Activated CD8-positive, alpha-beta memory T cell treated with anti-CD3 and anti-CD28 coated beads, Interleukin-2, amount 50 U/mL, for 24 hours (primary cell): ENCODE measurements at regions not wholly inside any gene's neighbourhood (a gene's known extent, or its start where the extent isn't known, plus 50 kb on each side); places are given as distances from the start of the nearest gene placed in this dataset.

Experiments used
- DNase-seq: peaks from one replicate; pipeline ENCODE4 v3.0.0-alpha.2; 2020; ENCODE audit errors: extremely low read depth

GRCh38 chr2:48140586-48140985 is 173.9 kb upstream of the FOXN2 start:
- DNase-seq: no peak

- no peak for DNase-seq
Observed at GRCh38 chr2:48144777-48145176, 169.7 kb upstream of the FOXN2 start.

DNA sequence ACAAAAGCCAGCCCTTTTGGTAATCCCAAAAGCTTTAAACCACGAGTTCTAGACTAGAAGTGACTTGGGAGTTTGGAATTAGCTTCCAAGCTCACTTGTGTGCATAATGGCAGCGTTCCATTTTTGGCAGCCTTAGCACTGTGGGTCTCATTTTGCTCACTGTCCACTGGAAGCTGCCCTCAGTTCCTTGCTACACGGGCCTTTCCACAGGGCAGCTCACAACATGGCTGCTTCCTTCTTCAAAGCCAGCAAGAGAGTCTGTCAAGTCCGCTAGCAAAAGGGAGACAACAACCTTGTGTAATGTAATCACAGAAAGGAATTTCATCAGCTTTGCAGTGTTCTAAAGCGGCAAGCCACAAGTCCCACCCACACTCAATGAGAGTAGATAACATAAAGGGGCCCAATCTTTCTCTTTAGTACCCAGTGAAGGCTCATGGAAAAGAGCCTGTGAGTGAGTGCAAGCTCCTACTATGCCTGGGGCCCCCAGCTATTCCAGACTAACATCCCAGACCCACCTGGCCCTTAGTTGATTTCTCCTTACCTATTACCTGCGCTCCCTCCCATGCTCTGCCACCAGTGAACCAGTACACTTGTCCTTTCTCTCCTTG is 168.5 kb upstream of the FOXN2 start:
- DNase-seq: no peak

DNA sequence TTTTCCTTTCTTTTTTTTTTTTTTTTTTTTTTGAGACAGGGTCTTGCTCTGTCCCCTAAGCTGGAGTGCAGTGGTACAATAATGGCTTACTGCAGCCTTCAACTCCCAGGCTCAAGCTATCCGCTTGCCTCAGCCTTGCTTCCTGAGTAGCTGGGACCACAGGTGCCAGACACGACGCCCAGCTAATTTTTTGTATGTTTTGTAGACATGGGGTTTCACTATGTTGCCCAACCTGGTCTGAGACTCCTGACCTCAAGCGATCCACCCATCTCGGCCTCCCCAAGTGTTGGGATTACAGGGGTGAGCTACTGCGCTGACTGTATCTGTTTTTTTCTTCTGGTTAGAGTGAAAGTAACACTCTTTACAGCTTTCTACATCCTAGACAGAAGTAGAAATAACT is 167.9 kb upstream of the FOXN2 start:
- DNase-seq: no peak

GRCh38 chr2:48147719-48148118 is 166.8 kb upstream of the FOXN2 start:
- DNase-seq: no peak

DNA sequence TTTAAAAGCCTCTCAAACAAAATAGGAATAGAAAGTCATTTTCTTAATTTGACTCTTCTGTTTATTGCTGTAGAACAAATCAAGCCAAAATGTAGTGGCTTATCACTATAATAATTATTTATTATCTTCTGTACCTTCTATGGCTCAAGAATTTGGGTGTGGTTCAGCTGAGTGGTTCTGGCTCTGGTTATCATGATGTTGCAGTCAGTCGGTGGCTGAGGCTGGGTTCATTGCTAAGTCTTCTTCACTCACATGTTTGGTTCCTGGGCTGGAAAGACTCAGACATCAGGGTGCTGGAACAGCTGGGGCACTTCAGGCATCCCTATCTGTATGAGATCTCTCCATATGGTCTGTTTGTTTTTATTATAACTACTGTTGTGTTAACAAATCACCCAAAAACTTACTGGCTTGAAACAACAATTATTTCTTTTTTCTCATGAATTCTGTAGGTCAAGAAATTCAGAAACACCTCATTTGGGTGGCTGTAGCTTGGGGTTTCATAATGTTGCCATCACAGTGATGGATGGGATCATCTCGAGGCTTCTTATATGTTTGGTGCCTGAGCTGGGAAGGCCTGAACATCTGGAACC is 165.5 kb upstream of the FOXN2 start:
- DNase-seq: no peak

- no peak for DNase-seq
Observed at GRCh38 chr2:48157150-48157549, 157.3 kb upstream of the FOXN2 start.

DNA sequence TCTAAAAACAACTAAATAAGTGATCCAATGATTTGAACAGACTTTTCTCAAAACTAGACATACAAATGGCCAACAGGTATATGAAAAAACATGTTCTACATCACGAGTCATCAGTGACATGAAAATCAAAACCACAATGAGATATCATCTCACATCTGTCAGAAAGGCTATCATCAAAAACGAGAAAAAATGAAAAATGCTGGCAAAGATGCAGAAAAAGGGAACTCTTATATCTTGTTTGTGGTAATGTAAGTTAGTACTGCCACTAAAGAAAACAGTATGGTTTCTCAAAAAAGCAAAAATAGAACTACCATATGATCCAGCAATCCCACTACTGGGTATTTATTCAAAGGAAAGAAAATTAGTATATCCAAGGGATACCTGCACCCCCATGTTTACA is 152.9 kb upstream of the FOXN2 start:
- no peak for DNase-seq

DNA sequence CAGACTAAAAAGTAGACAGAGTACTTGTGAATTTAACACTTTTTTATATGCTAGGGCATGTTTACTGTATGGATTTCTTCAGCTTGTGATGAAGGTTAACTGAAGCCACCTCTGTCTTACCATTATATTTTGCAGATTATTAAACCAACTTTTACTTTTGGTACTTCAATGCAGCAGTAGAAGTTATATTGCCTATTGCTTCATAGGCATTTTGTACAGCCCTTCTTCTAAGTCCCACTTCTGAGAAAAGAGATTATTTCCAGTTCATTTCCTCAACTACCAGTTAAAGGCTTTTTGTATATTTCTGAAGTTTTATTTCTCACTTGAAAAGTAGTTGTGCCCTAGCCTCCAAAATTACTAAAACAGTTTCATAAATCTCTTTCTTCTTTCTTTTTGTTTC is 151.7 kb upstream of the FOXN2 start:
- no peak for DNase-seq

- no peak for DNase-seq
Observed at GRCh38 chr2:48165070-48165753, 149.3 kb upstream of the FOXN2 start.

DNA sequence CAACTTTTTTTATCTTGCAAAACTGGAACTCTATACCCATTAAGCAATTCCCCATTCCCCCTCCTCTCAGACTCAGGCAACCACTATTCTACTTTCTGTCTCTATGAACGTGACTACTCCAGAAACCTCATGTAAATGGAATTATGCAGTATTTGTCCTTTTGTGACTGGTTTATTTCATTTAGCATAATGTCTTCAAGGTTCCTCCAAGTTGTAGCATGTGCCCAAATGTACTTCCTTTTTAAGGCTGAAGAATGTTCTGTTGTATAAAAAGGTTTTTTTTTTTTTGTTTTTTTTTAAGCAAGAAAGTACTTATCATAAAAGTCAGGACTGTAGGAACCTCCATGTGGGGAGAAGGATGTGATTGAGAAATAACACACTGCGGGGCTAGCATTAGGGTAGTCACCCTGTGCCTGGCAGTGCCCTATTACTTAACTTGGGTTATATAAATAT is 145.3 kb upstream of the FOXN2 start:
- no peak for DNase-seq

DNA sequence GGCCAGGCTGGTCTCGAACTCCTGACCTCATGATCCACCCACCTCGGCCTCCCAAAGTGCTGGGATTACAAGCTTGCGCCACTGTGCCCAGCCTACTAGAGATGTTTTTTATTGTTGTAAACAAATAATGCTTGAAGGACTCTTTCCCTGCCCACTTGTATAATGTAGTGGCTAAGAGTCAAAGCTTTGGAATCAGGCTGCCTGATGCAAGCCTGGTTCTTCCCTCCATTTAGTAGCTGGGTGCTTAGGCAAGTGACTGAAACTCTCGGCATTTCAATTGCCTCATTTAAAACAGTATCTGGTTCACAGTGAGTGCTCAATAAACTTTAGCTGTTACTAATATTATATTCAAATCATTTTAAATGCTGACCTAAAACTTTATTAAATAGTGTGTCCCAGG is 144.2 kb upstream of the FOXN2 start:
- DNase-seq: no peak

DNA sequence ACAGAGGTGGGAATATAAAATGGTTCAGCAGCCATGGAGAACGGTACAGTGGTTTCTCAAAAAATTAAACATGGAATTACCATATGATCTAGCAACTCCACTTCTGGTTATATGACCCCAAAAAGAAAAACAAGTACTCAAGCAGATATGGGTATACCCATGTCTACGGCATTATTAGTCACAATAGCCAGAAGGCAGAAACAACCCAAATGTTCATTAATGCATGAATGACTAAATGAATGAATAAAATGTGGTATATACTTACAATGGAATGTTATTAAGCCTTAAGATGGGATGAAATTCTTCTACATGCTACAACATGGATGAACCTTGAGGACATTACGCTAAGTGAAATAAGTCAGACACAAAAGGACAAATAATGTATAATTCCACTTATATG is 141.3 kb upstream of the FOXN2 start:
- DNase-seq: no peak

DNA sequence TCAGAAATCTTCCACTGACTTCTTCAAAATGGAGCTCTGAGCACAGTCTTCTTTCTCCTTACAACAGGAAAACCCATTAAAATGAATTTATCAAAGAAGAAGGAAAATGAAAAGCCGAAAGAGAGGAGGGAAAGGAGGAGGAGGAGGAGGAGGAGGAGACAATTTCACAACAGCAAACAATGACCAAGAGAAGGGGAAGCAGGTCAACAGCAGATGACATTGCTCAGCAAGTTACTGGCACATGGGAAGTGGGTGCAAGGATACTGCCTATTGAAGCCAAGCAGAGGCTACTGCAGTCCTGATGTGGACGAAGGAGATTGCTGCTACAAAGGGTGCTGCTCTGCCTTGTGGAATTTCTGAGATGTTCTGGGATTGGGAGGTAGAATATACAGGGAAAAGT is 140.0 kb upstream of the FOXN2 start:
- no peak for DNase-seq

DNA sequence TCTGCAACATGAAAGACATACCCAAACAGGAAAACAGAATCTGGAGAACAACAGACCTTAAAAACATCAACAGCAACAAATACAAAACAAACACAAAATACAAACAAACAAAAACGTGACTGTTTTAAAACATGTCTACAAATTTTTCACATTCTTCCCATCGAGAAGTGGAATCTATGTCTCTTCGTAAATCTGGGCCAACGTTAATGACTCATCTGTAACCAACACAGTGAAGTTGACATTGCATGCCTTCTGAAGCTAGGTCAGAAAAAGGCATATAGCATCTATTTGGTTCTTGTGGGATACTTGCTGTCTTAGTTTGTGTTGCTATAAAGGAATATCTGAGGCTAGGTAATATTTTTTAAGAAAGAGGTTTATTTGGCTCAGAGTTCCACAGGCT is 139.2 kb upstream of the FOXN2 start:
- no peak for DNase-seq

DNA sequence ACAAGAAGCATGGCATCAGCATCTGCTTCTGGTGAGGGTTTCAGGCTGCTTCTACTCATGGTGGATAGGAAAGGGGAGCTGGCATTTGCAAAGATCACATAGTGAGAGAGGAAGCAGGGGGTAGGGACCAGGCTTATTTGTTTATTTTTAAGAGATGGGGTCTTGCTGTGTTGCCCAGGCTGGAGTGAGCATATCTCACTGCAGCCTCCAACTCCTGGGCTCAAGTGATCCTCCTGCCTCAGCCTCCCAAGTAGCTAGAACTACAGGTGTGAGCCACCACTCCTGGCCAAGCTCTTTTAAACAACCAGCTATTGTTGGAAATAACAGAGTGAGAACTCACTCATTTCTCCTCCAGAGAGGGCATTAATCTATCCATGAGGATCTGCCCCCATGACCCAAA is 138.8 kb upstream of the FOXN2 start:
- DNase-seq: no peak

GRCh38 chr2:48176876-48177275 is 137.6 kb upstream of the FOXN2 start:
- no peak for DNase-seq

DNA sequence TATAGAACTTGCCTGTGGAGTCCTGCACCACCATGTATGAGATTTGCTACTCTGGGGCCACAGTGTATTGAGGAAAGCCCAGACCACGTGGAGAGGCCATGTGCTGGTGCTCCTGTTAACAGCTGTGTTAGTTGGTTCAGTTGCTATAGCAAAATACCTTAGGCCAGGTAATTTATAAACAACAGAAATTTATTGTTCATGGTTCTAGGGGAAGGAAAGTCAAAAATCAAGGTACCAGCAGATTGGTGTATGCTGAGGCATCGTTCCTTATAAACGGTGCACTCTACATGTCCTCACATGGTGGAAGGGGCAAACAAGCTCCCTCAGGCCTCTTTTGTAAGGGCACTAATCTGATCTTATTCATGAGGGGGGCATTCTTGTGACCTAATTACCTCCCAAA is 135.9 kb upstream of the FOXN2 start:
- no peak for DNase-seq

- DNase-seq: no peak
Observed at GRCh38 chr2:48180557-48180956, 133.9 kb upstream of the FOXN2 start.

- DNase-seq: no peak
Observed at GRCh38 chr2:48183276-48183675, 131.2 kb upstream of the FOXN2 start.

DNA sequence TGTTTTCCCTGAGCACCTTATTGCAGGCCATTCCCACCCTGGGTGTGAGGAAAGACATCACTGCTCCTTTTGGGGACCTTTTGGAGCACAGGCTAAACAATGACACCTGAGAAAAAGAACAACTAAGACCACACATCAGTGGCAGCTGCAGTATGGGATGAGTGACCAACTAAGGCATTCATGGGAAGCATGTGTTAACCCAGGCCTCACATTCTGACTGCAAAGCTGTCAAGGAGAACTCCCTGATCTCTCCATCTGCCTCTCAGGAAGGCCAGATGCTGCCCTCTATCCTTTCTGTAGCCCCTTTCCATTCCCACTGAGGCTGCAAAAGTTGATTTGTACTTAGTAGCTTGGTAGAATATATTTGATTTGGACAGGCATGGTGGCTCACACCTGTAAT is 130.5 kb upstream of the FOXN2 start:
- DNase-seq: no peak

DNA sequence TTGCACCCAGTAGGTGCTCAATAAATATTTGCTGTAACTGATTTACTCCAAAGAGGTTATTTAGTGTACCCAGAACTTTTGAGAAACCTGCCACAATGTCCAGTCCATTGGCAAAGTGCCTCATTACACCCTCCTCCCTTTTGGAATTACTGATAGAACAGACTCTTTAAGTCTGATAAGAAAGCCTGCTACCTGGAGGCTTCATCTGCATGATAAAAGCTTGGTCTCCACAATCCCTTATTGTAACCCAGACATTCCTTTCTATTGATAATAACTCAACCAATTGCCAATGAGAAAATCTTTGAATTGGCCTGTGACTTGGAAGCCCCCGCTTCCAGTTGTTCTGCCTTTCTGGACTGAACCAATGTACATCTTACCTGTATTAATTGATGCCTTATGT is 127.0 kb upstream of the FOXN2 start:
- DNase-seq: no peak

GRCh38 chr2:48189552-48190228 is 124.8 kb upstream of the FOXN2 start:
- no peak for DNase-seq
